GM23338 (cell line): ENCODE measurements at regions not wholly inside any gene's neighbourhood (a gene's known extent, or its start where the extent isn't known, plus 50 kb on each side); places are given as distances from the start of the nearest gene placed in this dataset.

Source experiments
- ATAC-seq: fragments of 200-7000 bp; cut with Tn5 transposase; 3 replicates; pipeline ENCODE4 v1.9.1; 2020
- DNase-seq: peaks from one replicate; pipeline ENCODE4 v3.0.0-alpha.2; 2015; ENCODE audit warnings: low spot score
- H2AFZ ChIP-seq: fragments of 200-600 bp; sonication (generic); 2 replicates; pipeline ENCODE4 v1.8.0; 2016; ENCODE audit warnings: antibody characterized with exemption, mild to moderate bottlenecking, moderate library complexity
- H3F3A ChIP-seq: fragments of 200-600 bp; sonication (generic); replicated peaks from 2 replicates; pipeline ENCODE4 v1.8.0; 2017; ENCODE audit warnings: antibody characterized with exemption, mixed run types, low read depth
- H3K27ac ChIP-seq: fragments of 200-600 bp; sonication (generic); 2 replicates; pipeline ENCODE4 v1.6.1; 2016; ENCODE audit warnings: low read depth
- H3K27me3 ChIP-seq: fragments of 200-600 bp; sonication (generic); 2 replicates; pipeline ENCODE4 v1.8.0; 2016; ENCODE audit warnings: mild to moderate bottlenecking, mixed run types, moderate library complexity; ENCODE audit not compliant: insufficient read depth
- H3K36me3 ChIP-seq: fragments of 200-600 bp; sonication (generic); 2 replicates; pipeline ENCODE4 v1.8.0; 2016; ENCODE audit warnings: mild to moderate bottlenecking; ENCODE audit not compliant: insufficient read depth
- H3K4me1 ChIP-seq: fragments of 200-600 bp; sonication (generic); 2 replicates; pipeline ENCODE4 v1.8.0; 2016; ENCODE audit warnings: mild to moderate bottlenecking, moderate library complexity; ENCODE audit not compliant: insufficient read depth
- H3K4me2 ChIP-seq: fragments of 200-600 bp; sonication (generic); 2 replicates; pipeline ENCODE4 v1.7.1; 2017; ENCODE audit warnings: mixed run types
- H3K4me3 ChIP-seq: fragments of 200-600 bp; sonication (generic); 2 replicates; pipeline ENCODE4 v1.6.1; 2016; ENCODE audit warnings: mixed run types
- H3K79me2 ChIP-seq: fragments of 200-600 bp; sonication (generic); replicated peaks from 2 replicates; pipeline ENCODE4 v1.8.0; 2017; ENCODE audit warnings: mild to moderate bottlenecking; ENCODE audit not compliant: insufficient read depth
- H3K9me2 ChIP-seq: fragments of 200-600 bp; sonication (generic); 2 replicates; pipeline ENCODE4 v1.8.0; 2017; ENCODE audit not compliant: insufficient read depth
- H4K20me1 ChIP-seq: fragments of 200-600 bp; sonication (generic); replicated peaks from 2 replicates; pipeline ENCODE4 v1.8.0; 2017; ENCODE audit warnings: mild to moderate bottlenecking; ENCODE audit not compliant: insufficient read depth
- H3K27ac Mint-ChIP-seq: 2 replicates; pipeline ENCODE4 v1.8.0; 2020; ENCODE audit warnings: inconsistent platforms, mild to moderate bottlenecking, moderate library complexity, mixed read lengths
- H3K27me3 Mint-ChIP-seq: 3 replicates; pipeline ENCODE4 v1.8.0; 2022; ENCODE audit warnings: low read depth, mild to moderate bottlenecking, moderate library complexity, mixed read lengths, inconsistent platforms; ENCODE audit not compliant: insufficient read depth, poor library complexity
- H3K36me3 Mint-ChIP-seq: 3 replicates; pipeline ENCODE4 v1.8.0; 2021; ENCODE audit warnings: low read depth, mild to moderate bottlenecking, inconsistent platforms, moderate library complexity, mixed read lengths
- H3K4me1 Mint-ChIP-seq: 3 replicates; pipeline ENCODE4 v1.8.0; 2020; ENCODE audit warnings: mild to moderate bottlenecking, inconsistent platforms, mixed read lengths
- H3K4me3 Mint-ChIP-seq: 3 replicates; pipeline ENCODE4 v1.8.0; 2021; ENCODE audit warnings: moderate library complexity, mild to moderate bottlenecking, inconsistent platforms, mixed read lengths
- H3K9me3 Mint-ChIP-seq: 3 replicates; pipeline ENCODE4 v1.8.0; 2020; ENCODE audit warnings: moderate library complexity, mild to moderate bottlenecking, inconsistent platforms, mixed read lengths
- CREB1 ChIP-seq: fragments of 250-450 bp; sonication (Bioruptor Pico); IDR thresholded peaks from 2 replicates; pipeline ENCODE4 v1.5.0; 2020; ENCODE audit warnings: low read depth, mild to moderate bottlenecking, moderate library complexity
- NANOG ChIP-seq: IDR thresholded peaks from 2 replicates; pipeline ENCODE4 v1.6.1; 2016; ENCODE audit warnings: antibody characterized with exemption, borderline replicate concordance
- POLR2AphosphoS5 ChIP-seq: IDR thresholded peaks from 2 replicates; pipeline ENCODE4 v1.6.1; 2016; ENCODE audit warnings: antibody characterized with exemption, low read depth
- STAT1 ChIP-seq: IDR thresholded peaks from one replicate; pipeline ENCODE4 v1.6.1; 2016; ENCODE audit warnings: antibody characterized with exemption; ENCODE audit not compliant: unreplicated experiment
- ZNF331 ChIP-seq: fragments of 250-450 bp; sonication (Bioruptor Pico); IDR thresholded peaks from 2 replicates; pipeline ENCODE4 v1.5.0; 2020; ENCODE audit warnings: low read depth, mild to moderate bottlenecking, moderate library complexity
- TF ChIP-seq, protein P1 (sequence below): fragments of 250-450 bp; sonication (Bioruptor Pico); IDR thresholded peaks from 2 replicates; pipeline ENCODE4 v1.5.0; 2020; ENCODE audit warnings: mild to moderate bottlenecking, moderate library complexity
- TF ChIP-seq, protein P2 (sequence below), 2 experiments: fragments of 200-600 bp in 1 of 2; sonication (generic) in 1 of 2; conservative IDR thresholded peaks; 2 replicates each; pipeline versions ENCODE4 v1.5.1 to v1.6.1; 2016 to 2017; ENCODE audit warnings: antibody characterized with exemption in 2 of 2, low read depth in 2 of 2, mild to moderate bottlenecking in 2 of 2, moderate library complexity in 1 of 2
- TF ChIP-seq, protein P3 (sequence below): IDR thresholded peaks from one replicate; pipeline ENCODE4 v1.6.1; 2018; ENCODE audit warnings: antibody characterized with exemption; ENCODE audit not compliant: unreplicated experiment

DNA sequence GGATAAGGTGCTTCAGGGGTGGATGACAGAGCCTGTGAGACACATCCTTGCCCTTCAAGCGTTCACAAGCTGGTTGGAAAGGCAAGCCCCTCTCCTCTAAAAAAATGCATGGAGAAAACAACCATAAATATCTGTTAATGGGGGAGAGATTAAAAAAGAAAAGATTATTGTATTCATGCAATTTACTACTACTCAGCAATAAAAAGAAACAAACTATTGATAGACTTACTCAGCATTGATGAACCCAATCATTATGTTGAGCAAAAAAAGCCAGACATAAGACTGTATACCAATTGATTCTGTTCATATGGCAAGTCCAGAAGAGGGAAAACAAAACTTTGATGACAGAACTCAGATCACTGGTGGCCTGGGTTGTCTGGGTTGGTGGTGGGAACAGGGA lies 138.7 kb upstream of the IRF2BP2 start:
- Histone ChIP-seq H3F3A (no peaks in the 10 kb centered on the region; the same call in 1 of the 2 replicates), H3K4me3 (no peak overlapping the region), H3K27ac (no peak overlapping the region), H4K20me1 (no peaks in the 10 kb centered on the region), H3K4me2 (no peak overlapping the region), H3K27me3 (no peaks in the 10 kb centered on the region), H2AFZ (no peak overlapping the region), H3K9me2 (no peaks in the 10 kb centered on the region), H3K79me2 (no peaks in the 10 kb centered on the region), H3K4me1 (peaks cover 9% of the 10 kb centered on the region; the same call in 1 of the 2 replicates), H3K36me3 (no peaks in the 10 kb centered on the region)
- TF ChIP-seq, protein P1, sequence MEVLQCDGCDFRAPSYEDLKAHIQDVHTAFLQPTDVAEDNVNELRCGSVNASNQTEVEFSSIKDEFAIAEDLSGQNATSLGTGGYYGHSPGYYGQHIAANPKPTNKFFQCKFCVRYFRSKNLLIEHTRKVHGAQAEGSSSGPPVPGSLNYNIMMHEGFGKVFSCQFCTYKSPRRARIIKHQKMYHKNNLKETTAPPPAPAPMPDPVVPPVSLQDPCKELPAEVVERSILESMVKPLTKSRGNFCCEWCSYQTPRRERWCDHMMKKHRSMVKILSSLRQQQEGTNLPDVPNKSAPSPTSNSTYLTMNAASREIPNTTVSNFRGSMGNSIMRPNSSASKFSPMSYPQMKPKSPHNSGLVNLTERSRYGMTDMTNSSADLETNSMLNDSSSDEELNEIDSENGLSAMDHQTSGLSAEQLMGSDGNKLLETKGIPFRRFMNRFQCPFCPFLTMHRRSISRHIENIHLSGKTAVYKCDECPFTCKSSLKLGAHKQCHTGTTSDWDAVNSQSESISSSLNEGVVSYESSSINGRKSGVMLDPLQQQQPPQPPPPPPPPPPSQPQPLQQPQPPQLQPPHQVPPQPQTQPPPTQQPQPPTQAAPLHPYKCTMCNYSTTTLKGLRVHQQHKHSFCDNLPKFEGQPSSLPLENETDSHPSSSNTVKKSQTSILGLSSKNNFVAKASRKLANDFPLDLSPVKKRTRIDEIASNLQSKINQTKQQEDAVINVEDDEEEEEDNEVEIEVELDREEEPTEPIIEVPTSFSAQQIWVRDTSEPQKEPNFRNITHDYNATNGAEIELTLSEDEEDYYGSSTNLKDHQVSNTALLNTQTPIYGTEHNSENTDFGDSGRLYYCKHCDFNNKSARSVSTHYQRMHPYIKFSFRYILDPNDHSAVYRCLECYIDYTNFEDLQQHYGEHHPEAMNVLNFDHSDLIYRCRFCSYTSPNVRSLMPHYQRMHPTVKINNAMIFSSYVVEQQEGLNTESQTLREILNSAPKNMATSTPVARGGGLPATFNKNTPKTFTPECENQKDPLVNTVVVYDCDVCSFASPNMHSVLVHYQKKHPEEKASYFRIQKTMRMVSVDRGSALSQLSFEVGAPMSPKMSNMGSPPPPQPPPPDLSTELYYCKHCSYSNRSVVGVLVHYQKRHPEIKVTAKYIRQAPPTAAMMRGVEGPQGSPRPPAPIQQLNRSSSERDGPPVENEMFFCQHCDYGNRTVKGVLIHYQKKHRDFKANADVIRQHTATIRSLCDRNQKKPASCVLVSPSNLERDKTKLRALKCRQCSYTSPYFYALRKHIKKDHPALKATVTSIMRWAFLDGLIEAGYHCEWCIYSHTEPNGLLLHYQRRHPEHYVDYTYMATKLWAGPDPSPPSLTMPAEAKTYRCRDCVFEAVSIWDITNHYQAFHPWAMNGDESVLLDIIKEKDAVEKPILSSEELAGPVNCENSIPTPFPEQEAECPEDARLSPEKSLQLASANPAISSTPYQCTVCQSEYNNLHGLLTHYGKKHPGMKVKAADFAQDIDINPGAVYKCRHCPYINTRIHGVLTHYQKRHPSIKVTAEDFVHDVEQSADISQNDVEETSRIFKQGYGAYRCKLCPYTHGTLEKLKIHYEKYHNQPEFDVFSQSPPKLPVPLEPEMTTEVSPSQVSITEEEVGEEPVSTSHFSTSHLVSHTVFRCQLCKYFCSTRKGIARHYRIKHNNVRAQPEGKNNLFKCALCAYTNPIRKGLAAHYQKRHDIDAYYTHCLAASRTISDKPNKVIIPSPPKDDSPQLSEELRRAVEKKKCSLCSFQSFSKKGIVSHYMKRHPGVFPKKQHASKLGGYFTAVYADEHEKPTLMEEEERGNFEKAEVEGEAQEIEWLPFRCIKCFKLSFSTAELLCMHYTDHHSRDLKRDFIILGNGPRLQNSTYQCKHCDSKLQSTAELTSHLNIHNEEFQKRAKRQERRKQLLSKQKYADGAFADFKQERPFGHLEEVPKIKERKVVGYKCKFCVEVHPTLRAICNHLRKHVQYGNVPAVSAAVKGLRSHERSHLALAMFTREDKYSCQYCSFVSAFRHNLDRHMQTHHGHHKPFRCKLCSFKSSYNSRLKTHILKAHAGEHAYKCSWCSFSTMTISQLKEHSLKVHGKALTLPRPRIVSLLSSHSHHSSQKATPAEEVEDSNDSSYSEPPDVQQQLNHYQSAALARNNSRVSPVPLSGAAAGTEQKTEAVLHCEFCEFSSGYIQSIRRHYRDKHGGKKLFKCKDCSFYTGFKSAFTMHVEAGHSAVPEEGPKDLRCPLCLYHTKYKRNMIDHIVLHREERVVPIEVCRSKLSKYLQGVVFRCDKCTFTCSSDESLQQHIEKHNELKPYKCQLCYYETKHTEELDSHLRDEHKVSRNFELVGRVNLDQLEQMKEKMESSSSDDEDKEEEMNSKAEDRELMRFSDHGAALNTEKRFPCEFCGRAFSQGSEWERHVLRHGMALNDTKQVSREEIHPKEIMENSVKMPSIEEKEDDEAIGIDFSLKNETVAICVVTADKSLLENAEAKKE (CRISPR knock-in tag), result no peak
- TF ChIP-seq CREB1, result no peak
- TF ChIP-seq, protein P2, sequence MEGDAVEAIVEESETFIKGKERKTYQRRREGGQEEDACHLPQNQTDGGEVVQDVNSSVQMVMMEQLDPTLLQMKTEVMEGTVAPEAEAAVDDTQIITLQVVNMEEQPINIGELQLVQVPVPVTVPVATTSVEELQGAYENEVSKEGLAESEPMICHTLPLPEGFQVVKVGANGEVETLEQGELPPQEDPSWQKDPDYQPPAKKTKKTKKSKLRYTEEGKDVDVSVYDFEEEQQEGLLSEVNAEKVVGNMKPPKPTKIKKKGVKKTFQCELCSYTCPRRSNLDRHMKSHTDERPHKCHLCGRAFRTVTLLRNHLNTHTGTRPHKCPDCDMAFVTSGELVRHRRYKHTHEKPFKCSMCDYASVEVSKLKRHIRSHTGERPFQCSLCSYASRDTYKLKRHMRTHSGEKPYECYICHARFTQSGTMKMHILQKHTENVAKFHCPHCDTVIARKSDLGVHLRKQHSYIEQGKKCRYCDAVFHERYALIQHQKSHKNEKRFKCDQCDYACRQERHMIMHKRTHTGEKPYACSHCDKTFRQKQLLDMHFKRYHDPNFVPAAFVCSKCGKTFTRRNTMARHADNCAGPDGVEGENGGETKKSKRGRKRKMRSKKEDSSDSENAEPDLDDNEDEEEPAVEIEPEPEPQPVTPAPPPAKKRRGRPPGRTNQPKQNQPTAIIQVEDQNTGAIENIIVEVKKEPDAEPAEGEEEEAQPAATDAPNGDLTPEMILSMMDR (conservative IDR thresholded peaks at IDR 0.05; ENCODE audit: low read depth in 2 of 2), result no peak
- no peak for TF ChIP-seq POLR2AphosphoS5
- no peak for TF ChIP-seq ZNF331 (CRISPR knock-in tag)
- no peak for TF ChIP-seq STAT1
- TF ChIP-seq, protein P3, sequence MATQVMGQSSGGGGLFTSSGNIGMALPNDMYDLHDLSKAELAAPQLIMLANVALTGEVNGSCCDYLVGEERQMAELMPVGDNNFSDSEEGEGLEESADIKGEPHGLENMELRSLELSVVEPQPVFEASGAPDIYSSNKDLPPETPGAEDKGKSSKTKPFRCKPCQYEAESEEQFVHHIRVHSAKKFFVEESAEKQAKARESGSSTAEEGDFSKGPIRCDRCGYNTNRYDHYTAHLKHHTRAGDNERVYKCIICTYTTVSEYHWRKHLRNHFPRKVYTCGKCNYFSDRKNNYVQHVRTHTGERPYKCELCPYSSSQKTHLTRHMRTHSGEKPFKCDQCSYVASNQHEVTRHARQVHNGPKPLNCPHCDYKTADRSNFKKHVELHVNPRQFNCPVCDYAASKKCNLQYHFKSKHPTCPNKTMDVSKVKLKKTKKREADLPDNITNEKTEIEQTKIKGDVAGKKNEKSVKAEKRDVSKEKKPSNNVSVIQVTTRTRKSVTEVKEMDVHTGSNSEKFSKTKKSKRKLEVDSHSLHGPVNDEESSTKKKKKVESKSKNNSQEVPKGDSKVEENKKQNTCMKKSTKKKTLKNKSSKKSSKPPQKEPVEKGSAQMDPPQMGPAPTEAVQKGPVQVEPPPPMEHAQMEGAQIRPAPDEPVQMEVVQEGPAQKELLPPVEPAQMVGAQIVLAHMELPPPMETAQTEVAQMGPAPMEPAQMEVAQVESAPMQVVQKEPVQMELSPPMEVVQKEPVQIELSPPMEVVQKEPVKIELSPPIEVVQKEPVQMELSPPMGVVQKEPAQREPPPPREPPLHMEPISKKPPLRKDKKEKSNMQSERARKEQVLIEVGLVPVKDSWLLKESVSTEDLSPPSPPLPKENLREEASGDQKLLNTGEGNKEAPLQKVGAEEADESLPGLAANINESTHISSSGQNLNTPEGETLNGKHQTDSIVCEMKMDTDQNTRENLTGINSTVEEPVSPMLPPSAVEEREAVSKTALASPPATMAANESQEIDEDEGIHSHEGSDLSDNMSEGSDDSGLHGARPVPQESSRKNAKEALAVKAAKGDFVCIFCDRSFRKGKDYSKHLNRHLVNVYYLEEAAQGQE, result no peak
- TF ChIP-seq NANOG, result no peak
- H3K4me3 Mint-ChIP-seq, result no peak overlapping the region
- H3K9me3 Mint-ChIP-seq, result no peaks in the 10 kb centered on the region
- peaks cover 19% of the 10 kb centered on the region for H3K4me1 Mint-ChIP-seq
- ATAC-seq (no peak), DNase-seq (no peak)
- no peaks in the 10 kb centered on the region for H3K36me3 Mint-ChIP-seq
- peaks cover 5% of the 10 kb centered on the region for H3K27me3 Mint-ChIP-seq
- H3K27ac Mint-ChIP-seq, result no peak overlapping the region
